VCaP (cell line): ENCODE measurements at regions not wholly inside any gene's neighbourhood (a gene's known extent, or its start where the extent isn't known, plus 50 kb on each side); places are given as distances from the start of the nearest gene placed in this dataset.
A peak's percentile ranks its signal among the peaks of the same experiment; 100 is the strongest.

Source experiments
- H3K27ac ChIP-seq: fragments of 450-650 bp; 2 replicates; pipeline ENCODE4 v1.5.1; 2017
- TF ChIP-seq, protein P1 (sequence below): fragments of 450-650 bp; conservative IDR thresholded peaks from 2 replicates; pipeline ENCODE4 v1.5.1; 2017; ENCODE audit warnings: mild to moderate bottlenecking, moderate library complexity

DNA sequence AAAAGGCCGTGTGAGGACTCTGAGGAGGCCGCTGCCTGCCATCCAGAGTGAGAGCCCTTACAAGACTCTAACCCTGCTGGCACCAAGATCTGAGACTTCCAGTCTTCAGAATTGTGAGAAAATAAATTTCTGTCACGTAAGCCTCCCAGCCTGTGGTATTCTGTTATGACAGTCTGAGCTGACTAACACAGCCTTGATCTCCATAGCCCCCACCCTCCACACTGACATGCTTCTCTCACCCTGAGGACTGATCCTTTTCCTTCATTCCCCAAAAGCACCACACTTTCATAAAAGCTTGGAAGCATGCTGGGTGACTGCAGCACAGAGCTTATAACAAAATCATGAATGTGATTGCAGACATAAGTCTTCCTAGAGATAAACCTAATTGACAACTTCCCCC is 1059.8 kb downstream of the UQCRFS1 start:
- H3K27ac ChIP-seq = no peak overlapping the region
- TF ChIP-seq, protein P1, sequence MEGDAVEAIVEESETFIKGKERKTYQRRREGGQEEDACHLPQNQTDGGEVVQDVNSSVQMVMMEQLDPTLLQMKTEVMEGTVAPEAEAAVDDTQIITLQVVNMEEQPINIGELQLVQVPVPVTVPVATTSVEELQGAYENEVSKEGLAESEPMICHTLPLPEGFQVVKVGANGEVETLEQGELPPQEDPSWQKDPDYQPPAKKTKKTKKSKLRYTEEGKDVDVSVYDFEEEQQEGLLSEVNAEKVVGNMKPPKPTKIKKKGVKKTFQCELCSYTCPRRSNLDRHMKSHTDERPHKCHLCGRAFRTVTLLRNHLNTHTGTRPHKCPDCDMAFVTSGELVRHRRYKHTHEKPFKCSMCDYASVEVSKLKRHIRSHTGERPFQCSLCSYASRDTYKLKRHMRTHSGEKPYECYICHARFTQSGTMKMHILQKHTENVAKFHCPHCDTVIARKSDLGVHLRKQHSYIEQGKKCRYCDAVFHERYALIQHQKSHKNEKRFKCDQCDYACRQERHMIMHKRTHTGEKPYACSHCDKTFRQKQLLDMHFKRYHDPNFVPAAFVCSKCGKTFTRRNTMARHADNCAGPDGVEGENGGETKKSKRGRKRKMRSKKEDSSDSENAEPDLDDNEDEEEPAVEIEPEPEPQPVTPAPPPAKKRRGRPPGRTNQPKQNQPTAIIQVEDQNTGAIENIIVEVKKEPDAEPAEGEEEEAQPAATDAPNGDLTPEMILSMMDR = no peak

DNA sequence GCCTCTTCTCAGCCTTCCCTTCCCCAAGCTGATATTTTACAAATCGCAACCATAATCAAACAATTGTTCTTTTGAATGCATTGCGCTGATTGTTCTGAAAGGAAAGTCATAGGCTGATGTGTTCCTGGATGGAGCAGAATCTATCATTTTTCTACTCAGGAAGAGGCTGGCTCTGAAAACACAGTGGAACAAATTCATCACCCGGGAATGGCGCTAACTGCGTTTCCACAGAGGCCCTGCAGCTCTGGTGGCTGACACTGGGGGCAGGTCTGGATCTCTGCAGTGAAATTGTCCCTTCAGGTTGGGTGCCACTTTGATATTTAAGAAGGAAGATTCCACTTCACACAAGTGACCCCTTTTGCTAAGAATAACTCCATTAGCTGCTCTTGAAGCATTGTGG is 1060.8 kb downstream of the UQCRFS1 start:
- H3K27ac ChIP-seq = no peak overlapping the region
- TF ChIP-seq, protein P1 = no peak

DNA sequence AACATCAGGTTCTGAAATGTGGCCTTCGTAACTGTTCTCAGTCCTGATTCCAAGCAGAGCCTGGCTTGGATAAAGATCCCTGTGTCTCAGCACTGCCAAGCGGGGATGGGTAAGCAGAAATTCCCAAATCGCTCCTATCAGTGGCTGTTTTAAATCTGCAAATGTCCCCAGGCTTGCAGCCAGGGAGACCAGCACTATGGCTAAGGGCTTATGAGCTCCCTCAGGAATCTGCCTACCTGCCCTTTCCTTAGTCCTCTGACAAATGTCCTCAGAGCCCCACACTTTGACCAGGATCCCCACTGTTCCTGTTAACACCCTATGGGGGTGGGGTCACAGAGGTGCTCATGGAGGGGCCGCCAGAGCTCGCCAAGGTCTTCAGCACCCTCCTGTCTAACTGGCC is 1062.8 kb downstream of the UQCRFS1 start:
- TF ChIP-seq, protein P1 = no peak
- peak overlapping the region; percentile 38 for H3K27ac ChIP-seq

DNA sequence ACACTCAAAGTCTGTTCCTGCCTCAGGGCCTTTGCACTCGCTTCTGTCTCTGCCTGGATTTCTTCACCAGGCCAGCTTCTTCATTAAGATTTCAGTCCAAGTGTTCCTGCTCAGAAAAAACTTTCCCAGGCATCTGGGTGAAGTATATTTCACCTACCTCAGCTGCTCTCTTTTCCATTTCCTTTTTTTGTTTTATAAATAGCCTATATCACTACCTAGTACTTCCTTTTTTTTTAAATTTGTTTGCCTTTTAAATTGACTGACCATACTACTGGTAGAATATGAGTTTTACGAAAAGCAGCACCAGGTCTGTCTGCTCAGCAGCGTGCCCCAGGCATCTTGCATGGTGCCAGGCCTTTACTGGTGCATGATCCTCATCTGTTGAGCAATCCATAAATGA is 1064.4 kb downstream of the UQCRFS1 start:
- TF ChIP-seq, protein P1 = no peak
- H3K27ac ChIP-seq = peak overlapping the region; percentile 31

DNA sequence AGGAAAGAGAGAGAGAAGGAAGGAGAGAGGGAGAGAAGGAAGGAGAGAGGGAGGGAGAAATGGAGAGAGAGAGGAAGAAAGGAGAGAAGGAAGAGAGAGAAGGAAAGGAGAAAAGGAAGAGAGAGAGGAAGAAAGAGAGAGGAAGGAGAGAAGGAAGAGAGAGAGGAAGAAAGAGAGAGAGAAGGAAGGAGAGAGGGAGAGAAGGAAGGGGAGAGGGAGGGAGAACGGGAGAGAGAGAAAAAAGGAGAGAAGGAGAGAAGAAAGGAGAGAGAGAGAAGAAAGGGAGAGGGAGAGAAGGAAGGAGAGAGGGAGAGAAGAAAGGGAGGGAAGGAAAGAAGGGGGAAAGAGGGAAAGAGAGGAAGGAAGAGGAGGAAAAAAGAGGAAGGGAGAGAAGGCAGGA is 1070.7 kb downstream of the UQCRFS1 start:
- TF ChIP-seq, protein P1 = no peak

DNA sequence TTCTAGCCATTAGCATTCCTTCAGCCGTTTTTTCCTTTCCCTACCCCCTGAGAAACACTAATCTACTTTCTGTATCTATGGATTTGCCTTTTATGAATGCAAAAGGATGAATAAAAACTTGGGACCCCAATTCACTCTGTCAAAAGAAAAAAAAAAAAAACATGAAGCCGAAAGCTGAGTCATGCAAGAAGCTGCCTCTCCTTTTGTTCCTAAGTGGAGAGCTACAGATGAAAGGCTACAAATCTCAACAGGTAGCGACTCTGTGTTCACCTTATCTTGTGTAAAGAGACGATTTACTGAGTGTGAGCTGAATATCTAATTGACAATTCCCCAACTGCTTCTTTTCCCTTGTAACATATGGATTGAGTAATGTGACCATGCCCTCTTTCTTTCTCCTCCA is 1072.8 kb downstream of the UQCRFS1 start:
- no peak overlapping the region for H3K27ac ChIP-seq
- TF ChIP-seq, protein P1 = no peak

More for the DNA sequence above, 1070.7 kb downstream of the UQCRFS1 start:
- H3K27ac ChIP-seq = no peak overlapping the region

DNA sequence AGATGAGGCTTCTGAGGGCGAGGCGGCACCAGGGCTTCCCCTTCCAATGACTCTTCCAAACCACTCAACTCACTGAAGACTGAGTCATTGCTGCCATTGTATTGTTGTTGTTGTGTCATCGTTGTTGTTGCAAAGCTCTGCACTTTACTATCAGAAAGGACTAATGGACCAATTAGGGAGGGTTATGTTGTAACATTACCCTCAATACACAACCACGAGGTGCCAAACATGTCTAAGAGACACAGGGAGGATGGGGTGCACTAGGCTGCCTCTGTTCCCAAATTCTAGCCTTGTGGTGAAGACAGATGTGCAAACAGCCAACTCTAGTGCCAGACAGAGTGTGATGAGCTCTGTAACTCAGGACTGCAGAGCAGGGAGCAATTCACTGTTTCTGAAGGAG is 1075.2 kb downstream of the UQCRFS1 start:
- TF ChIP-seq, protein P1 = no peak
- no peak overlapping the region for H3K27ac ChIP-seq

DNA sequence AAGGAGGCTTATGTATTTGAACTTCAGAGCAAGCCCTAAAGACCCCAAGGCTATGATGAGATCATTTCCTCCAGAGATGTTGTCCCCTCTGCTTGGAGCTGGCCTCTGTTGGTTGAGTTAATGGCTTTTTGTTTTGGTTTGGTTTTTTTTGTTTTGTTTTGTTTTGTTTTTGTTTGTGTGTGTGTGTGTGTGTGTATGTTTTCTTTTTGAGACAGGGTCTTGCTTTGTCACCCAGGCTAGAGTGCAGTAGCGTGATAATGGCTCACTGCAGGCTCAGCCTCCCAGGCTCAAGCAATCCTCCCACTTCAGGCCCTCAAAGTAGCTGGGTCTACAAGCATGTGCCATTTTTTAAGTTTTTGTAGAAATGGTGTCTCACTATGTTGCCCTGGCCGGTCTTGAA is 1076.2 kb downstream of the UQCRFS1 start:
- H3K27ac ChIP-seq = no peak overlapping the region
- TF ChIP-seq, protein P1 = no peak
